ENCODE measurements at regions not wholly inside any gene's neighbourhood (a gene's known extent, or its start where the extent isn't known, plus 50 kb on each side); places are given as distances from the start of the nearest gene placed in this dataset.

DNA sequence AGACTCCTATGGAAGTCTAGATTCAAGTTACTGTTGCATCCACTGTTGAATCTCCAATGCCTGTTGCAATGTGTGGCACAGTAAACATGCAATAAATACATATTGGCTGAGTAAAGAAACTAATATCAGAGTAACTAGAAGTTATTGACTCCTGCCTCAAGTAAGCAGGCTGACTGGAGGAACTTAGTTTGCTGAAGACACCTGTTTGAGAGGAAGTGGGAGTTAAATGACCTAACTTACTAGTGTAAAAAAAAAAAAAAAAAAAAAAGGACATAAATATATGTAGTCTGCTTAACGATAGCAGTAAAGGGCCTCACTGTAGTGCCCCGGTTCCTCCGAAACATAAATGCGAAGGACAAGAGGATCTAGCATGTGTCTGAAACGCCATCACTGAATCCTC is 249.8 kb upstream of the PRDM1 start:
- TF ChIP-seq, protein P1, sequence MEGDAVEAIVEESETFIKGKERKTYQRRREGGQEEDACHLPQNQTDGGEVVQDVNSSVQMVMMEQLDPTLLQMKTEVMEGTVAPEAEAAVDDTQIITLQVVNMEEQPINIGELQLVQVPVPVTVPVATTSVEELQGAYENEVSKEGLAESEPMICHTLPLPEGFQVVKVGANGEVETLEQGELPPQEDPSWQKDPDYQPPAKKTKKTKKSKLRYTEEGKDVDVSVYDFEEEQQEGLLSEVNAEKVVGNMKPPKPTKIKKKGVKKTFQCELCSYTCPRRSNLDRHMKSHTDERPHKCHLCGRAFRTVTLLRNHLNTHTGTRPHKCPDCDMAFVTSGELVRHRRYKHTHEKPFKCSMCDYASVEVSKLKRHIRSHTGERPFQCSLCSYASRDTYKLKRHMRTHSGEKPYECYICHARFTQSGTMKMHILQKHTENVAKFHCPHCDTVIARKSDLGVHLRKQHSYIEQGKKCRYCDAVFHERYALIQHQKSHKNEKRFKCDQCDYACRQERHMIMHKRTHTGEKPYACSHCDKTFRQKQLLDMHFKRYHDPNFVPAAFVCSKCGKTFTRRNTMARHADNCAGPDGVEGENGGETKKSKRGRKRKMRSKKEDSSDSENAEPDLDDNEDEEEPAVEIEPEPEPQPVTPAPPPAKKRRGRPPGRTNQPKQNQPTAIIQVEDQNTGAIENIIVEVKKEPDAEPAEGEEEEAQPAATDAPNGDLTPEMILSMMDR (IDR thresholded peaks at IDR 0.05; ENCODE audit: unreplicated experiment), result no peak

DNA sequence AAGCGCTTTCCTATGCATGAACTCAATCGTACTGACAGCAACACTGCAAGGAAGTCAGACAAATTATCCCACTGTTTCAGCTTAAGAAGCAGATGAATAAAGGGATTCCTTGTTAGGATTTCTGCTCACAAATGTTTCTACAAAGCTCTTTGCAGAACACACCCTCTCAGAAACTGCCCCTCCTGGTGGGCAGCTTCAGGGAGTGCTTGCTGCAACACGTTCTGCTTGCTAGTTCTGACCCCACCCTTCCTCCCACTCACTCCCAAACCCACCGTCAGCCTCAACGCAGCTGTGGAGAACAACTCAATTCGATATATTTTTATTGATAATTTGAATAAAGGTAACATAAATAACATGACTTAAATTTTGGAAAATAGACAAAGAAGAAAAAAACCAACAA is 250.8 kb upstream of the PRDM1 start:
- Mint-ChIP-seq H3K4me1 (ENCODE audit: low read depth) (no peaks in the 10 kb centered on the region), H3K9me3 (ENCODE audit: low read depth) (no peaks in the 10 kb centered on the region), H3K27ac (no peak overlapping the region), H3K4me3 (ENCODE audit: low read depth) (no peak overlapping the region), H3K27me3 (peaks cover 13% of the 10 kb centered on the region), H3K36me3 (ENCODE audit: insufficient read depth) (no peaks in the 10 kb centered on the region)
- peak; percentile 22 for DNase-seq (ENCODE audit: low spot score, unreplicated experiment)
- TF ChIP-seq, protein P1 (IDR thresholded peaks at IDR 0.05; ENCODE audit: unreplicated experiment), result peak; percentile 65

More for the DNA sequence above, 249.8 kb upstream of the PRDM1 start:
- H3K27me3 Mint-ChIP-seq, result peaks cover 10% of the 10 kb centered on the region
- H3K4me1 Mint-ChIP-seq (ENCODE audit: low read depth), result no peaks in the 10 kb centered on the region
- no peaks in the 10 kb centered on the region for H3K36me3 Mint-ChIP-seq (ENCODE audit: insufficient read depth)
- H3K4me3 Mint-ChIP-seq (ENCODE audit: low read depth), result no peak overlapping the region
- no peak overlapping the region for H3K27ac Mint-ChIP-seq
- H3K9me3 Mint-ChIP-seq (ENCODE audit: low read depth), result no peaks in the 10 kb centered on the region
- no peak for DNase-seq (ENCODE audit: low spot score, unreplicated experiment)

DNA sequence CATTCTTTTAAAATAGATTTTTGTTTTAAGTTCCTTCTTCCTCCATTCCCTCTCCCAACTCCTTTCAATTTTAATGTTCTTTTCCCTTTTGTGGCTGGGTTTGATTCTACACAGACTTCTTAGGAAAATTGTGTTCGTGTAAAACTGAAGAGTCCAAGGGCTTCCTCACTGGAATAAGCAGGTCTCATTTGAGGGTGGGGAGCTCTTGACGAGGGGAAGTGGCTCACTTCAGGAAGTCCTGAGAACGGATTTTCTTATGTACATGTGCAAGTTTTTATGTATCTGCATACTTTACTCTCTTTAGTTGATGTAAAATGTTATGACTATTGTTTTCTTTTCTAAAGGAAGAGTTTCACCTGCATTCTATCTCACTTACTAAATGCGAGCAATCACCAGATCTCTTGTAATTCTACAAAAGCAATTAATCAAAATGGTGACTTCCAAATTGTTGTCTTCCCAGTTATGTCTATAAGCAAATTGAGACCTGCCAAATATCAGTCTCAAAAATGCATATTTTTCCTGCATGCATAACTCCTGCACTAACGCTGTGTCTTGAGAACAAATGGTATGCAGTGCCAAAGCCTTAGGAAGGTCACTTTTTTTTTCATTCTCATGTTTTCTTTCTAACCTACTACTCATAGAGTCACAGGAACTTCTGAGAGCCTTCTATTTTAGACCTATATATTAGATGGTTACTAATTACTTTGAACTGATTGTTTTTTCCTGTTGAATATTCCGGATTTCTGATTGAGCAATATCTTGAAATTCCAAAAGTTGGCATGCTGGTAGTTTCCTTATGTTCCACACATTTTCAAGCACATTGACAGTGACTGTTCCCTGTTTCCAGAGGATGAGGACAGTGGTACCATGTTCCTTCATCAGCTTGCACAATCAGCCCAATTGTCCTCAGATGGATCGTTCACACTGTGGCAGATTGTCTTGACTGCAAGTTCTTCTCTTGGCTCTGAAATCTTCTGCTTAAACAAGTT is 251.9 kb upstream of the PRDM1 start:
- Mint-ChIP-seq H3K36me3 (ENCODE audit: insufficient read depth) (no peaks in the 10 kb centered on the region), H3K27ac (no peak overlapping the region), H3K4me1 (ENCODE audit: low read depth) (no peaks in the 10 kb centered on the region), H3K9me3 (ENCODE audit: low read depth) (no peaks in the 10 kb centered on the region), H3K4me3 (ENCODE audit: low read depth) (no peak overlapping the region), H3K27me3 (peaks cover 11% of the 10 kb centered on the region)
- no peak for DNase-seq (ENCODE audit: low spot score, unreplicated experiment)
- TF ChIP-seq, protein P1 (IDR thresholded peaks at IDR 0.05; ENCODE audit: unreplicated experiment), result no peak

DNA sequence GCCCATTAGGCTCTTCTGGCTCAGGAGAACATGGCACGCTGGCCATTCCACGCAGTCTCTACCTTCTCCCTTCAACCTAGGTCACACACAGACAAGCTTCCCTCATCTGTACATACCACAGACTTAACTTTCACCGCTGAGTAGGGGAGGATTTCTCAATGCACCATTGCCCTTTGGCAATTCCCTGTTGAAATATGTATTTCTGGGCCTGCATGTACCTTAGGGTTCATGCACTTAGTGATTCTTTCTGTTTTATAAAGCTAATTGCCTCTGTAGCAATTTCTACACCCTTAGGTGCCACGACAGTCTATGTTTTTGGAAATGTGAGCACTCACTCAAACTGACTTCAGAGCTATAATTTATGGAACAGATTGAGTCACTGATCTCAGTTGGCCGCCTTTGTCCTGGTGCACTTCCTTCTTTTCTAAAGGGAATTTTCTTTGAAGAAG is 253.8 kb upstream of the PRDM1 start:
- H3K27ac Mint-ChIP-seq, result no peak overlapping the region
- no peaks in the 10 kb centered on the region for H3K36me3 Mint-ChIP-seq (ENCODE audit: insufficient read depth)
- peaks cover 11% of the 10 kb centered on the region for H3K27me3 Mint-ChIP-seq
- no peak for DNase-seq (ENCODE audit: low spot score, unreplicated experiment)
- no peak overlapping the region for H3K4me3 Mint-ChIP-seq (ENCODE audit: low read depth)
- peaks cover 3% of the 10 kb centered on the region for H3K9me3 Mint-ChIP-seq (ENCODE audit: low read depth)
- TF ChIP-seq, protein P1 (IDR thresholded peaks at IDR 0.05; ENCODE audit: unreplicated experiment), result no peak
- no peaks in the 10 kb centered on the region for H3K4me1 Mint-ChIP-seq (ENCODE audit: low read depth)

DNA sequence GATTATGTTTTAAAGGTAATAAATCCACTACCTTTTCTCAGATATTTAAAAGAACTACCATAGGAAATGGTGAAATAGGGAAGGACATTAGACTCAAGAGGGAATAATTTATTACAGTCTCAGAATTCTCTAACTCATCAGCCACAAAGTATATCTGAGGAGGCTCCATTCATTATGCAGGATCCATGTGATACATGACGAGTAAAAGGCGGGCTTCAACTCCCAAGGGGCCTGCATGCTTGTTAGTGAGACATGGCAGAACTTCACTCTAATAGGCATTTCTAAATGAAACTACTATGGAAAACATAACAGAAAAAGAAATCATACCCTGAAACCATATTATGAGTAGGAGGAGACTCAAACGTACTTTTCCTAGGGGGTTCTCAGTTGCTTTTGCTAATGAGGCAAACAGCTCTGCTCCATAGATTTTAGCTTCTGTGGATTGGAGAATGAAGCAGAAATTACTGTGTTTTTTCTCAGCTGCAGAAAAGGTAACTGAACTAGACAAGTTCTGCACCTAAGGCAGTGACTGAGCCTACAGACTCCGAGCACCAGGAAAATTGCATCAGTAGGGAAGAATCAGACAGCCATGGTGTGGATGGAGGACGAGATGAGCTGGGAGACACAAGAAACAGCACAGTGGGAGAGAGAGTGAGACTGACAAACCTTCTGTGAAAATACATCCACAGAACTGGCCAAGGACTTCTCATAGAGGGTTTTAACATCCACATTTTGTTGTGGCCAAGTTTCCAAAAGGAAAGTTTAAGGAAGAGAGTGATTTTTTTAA is 254.6 kb upstream of the PRDM1 start:
- TF ChIP-seq, protein P1 (IDR thresholded peaks at IDR 0.05; ENCODE audit: unreplicated experiment), result no peak
- no peaks in the 10 kb centered on the region for H3K36me3 Mint-ChIP-seq (ENCODE audit: insufficient read depth)
- no peak overlapping the region for H3K27ac Mint-ChIP-seq
- H3K27me3 Mint-ChIP-seq, result peaks cover 11% of the 10 kb centered on the region
- no peak overlapping the region for H3K4me3 Mint-ChIP-seq (ENCODE audit: low read depth)
- no peaks in the 10 kb centered on the region for H3K4me1 Mint-ChIP-seq (ENCODE audit: low read depth)
- peaks cover 6% of the 10 kb centered on the region for H3K9me3 Mint-ChIP-seq (ENCODE audit: low read depth)
- no peak for DNase-seq (ENCODE audit: low spot score, unreplicated experiment)
